ENCODE measurements at regions not wholly inside any gene's neighbourhood (a gene's known extent, or its start where the extent isn't known, plus 50 kb on each side); places are given as distances from the start of the nearest gene placed in this dataset.
"Not testable (repeated sequence)": the region's sequence is repeated elsewhere in the genome, so short reads cannot be mapped to it uniquely, and the experiment has no call there.

DNA sequence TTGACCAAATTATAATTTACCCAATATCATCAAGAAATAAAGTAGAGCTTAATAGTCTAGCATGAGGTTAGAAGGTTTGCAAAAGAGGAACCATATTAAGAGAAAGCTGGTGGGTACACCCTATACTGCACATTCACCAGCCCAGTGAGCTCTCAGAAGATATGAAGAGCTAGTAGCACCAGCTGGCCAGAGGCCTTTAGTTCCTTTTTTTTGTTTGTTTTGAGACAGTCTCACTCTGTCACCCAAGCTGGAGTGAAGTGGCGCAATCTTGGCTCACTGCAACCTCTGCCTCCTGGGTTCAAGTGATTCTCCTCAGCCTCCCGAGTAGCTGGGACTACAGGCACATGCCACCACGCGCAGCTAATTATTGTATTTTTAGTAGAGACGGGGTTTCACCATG lies 1183.5 kb upstream of the CHAC2 start:
- H3K9me3 Mint-ChIP-seq, result peaks cover 0 to 34% (median 12%) of the 10 kb centered on the region in 9 donors
- DNase-seq, ATAC-seq, H3K4me1 Mint-ChIP-seq, H3K27me3 Mint-ChIP-seq, H3K4me3 Mint-ChIP-seq, H3K27ac Mint-ChIP-seq, POLR2A ChIA-PET: not testable (repeated sequence)
- peaks cover 0 to 14% (median 0%) of the 10 kb centered on the region in 3 donors for H3K36me3 Mint-ChIP-seq

DNA sequence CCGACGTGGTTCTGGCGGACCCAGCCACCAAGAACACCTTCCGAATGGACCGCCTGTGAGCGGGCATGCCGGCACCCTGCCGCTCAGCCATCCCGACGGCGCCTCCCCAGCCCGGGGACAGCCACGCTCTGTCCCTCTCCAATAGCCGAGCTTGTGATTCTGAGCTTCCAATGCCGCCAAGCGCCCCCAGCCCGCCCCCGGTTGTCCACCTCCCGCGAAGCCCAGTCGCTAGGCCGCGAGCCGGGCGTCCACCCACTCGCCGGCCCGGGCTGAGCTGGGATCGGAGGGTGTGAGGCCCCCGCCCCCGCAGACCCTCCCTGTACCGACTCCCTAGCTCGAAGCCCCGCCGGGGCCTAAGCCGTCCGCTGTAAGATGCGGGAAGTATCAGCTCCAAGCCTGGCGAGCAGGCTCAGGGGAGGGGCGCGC lies 1195.1 kb upstream of the CHAC2 start:
- Mint-ChIP-seq H3K4me1 (no peaks in the 10 kb centered on the region), H3K36me3 (peaks cover 0 to 7% (median 0%) of the 10 kb centered on the region in 3 donors), H3K4me3 (no peak overlapping the region), H3K27me3 (no peaks in the 10 kb centered on the region), H3K27ac (no peak overlapping the region), H3K9me3 (peaks cover 4 to 49% (median 17%) of the 10 kb centered on the region in 9 donors)
- POLR2A ChIA-PET, result no interaction called here
- ATAC-seq, result no peak
- no peak for DNase-seq

GRCh38 chr2:52571380-52572347 lies 1195.9 kb upstream of the CHAC2 start:
- ATAC-seq, result no peak
- POLR2A ChIA-PET, result no interaction called here
- H3K4me3 Mint-ChIP-seq, result no peak overlapping the region
- H3K36me3 Mint-ChIP-seq, result peaks cover 0 to 7% (median 0%) of the 10 kb centered on the region in 3 donors
- H3K27me3 Mint-ChIP-seq, result no peaks in the 10 kb centered on the region
- H3K27ac Mint-ChIP-seq, result no peak overlapping the region
- H3K9me3 Mint-ChIP-seq, result peaks cover 4 to 49% (median 17%) of the 10 kb centered on the region in 9 donors
- no peaks in the 10 kb centered on the region for H3K4me1 Mint-ChIP-seq
- DNase-seq, result peak in 1 of 10 donors; percentile 54

DNA sequence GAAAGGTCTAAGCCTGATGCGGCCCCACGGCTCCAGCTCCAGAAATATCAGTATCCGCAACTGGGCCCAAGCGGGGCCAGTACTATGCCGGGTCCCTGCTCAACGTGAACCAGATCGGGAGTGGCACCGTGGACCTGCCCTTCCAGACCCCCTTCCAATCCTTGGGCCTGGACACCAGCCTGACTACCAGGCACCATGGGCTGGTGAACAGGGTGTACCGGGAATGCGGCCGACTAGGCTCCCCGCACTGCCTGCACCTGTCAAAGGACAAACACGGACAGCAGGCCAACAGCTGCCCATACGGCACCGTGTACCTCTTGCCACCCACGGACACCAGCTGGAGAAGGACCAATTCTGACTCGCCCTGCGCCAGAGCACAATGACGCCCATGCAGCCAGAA lies 1196.9 kb upstream of the CHAC2 start:
- H3K4me3 Mint-ChIP-seq, result no peak overlapping the region
- peaks cover 7 to 49% (median 17%) of the 10 kb centered on the region in 9 donors for H3K9me3 Mint-ChIP-seq
- H3K4me1 Mint-ChIP-seq, result no peaks in the 10 kb centered on the region
- no peaks in the 10 kb centered on the region for H3K27me3 Mint-ChIP-seq
- H3K27ac Mint-ChIP-seq, result no peak overlapping the region
- DNase-seq (no peak), ATAC-seq (no peak)
- peaks cover 0 to 7% (median 0%) of the 10 kb centered on the region in 3 donors for H3K36me3 Mint-ChIP-seq
- POLR2A ChIA-PET, result no interaction called here

- Mint-ChIP-seq H3K4me3 (no peak overlapping the region), H3K27me3 (no peaks in the 10 kb centered on the region), H3K36me3 (no peaks in the 10 kb centered on the region), H3K9me3 (peaks cover 0 to 30% (median 10%) of the 10 kb centered on the region in 9 donors), H3K4me1 (no peaks in the 10 kb centered on the region), H3K27ac (no peak overlapping the region)
- DNase-seq, result no peak
- ATAC-seq, result no peak
- POLR2A ChIA-PET, result no interaction called here
Measured at GRCh38 chr2:52563151-52563550, 1204.5 kb upstream of the CHAC2 start.

DNA sequence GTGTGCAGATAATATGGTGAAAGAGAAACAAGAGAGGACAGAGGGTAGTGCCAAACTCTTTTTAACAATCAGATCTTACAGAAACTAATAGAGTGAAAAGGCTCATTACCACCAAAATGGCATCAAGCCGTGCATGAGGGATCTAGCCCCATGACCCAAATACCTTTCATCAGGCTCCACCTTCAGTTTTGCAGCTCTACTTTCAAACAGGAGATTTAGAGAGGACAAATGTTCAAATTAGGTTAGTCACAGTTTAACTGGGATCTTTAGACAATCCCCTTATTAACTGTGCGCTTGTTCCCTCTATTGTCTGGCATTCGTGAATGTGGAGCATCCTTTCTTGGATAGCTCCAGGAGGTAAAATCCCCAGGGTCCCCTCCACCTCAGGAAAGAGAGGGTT lies 1209.3 kb upstream of the CHAC2 start:
- peaks cover 0 to 31% (median 5%) of the 10 kb centered on the region in 9 donors for H3K9me3 Mint-ChIP-seq
- no peak overlapping the region for H3K4me3 Mint-ChIP-seq
- POLR2A ChIA-PET, result no interaction called here
- H3K27ac Mint-ChIP-seq, result no peak overlapping the region
- ATAC-seq (no peak), DNase-seq (no peak)
- H3K4me1 Mint-ChIP-seq, result no peaks in the 10 kb centered on the region
- no peaks in the 10 kb centered on the region for H3K36me3 Mint-ChIP-seq
- H3K27me3 Mint-ChIP-seq, result no peaks in the 10 kb centered on the region

- H3K9me3 Mint-ChIP-seq, result peaks cover 0 to 30% (median 4%) of the 10 kb centered on the region in 9 donors
- DNase-seq (no peak), ATAC-seq (no peak)
- no peaks in the 10 kb centered on the region for H3K36me3 Mint-ChIP-seq
- no peaks in the 10 kb centered on the region for H3K4me1 Mint-ChIP-seq
- no peak overlapping the region for H3K4me3 Mint-ChIP-seq
- POLR2A ChIA-PET, result no interaction called here
- no peaks in the 10 kb centered on the region for H3K27me3 Mint-ChIP-seq
- H3K27ac Mint-ChIP-seq, result no peak overlapping the region
Measured at GRCh38 chr2:52542297-52542696, 1225.3 kb upstream of the CHAC2 start.

- Mint-ChIP-seq H3K27me3 (no peaks in the 10 kb centered on the region), H3K9me3 (peaks cover 0 to 23% (median 0%) of the 10 kb centered on the region in 9 donors), H3K4me1 (no peaks in the 10 kb centered on the region), H3K27ac (no peak overlapping the region), H3K36me3 (no peaks in the 10 kb centered on the region), H3K4me3 (no peak overlapping the region)
- ATAC-seq (no peak), DNase-seq (no peak)
- POLR2A ChIA-PET, result no interaction called here
Measured at GRCh38 chr2:52539026-52539970, 1228.3 kb upstream of the CHAC2 start.

DNA sequence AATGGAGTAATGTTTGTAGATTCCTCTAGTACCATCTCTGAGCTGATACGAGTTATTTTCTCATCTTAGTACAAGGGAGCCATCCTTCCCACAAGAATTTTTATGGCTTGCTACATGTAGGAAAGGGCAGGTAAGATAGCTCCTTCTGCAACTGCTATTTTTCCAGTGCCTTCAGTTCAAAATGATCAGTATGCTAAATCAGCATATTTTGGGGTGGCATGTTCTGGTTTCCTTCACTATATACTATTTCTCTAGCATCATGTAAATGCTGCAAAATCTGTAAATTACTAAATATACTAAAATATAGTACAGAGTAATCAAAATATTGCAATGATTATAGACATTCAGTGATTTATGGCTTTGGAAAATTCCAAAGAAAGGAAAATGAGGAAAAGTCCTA lies 1230.0 kb upstream of the CHAC2 start:
- Mint-ChIP-seq H3K9me3 (peaks cover 0 to 13% (median 0%) of the 10 kb centered on the region in 9 donors), H3K4me3 (no peak overlapping the region), H3K27ac (no peak overlapping the region), H3K27me3 (no peaks in the 10 kb centered on the region), H3K36me3 (no peaks in the 10 kb centered on the region), H3K4me1 (no peaks in the 10 kb centered on the region)
- POLR2A ChIA-PET, result interaction anchor here (0.6 kb wide), 1 partner anchor 233 kb away, joined by 3 read pairs; no protein-coding TSS in a partner anchor
- ATAC-seq (no peak), DNase-seq (no peak)

GRCh38 chr2:52536929-52537460 lies 1230.6 kb upstream of the CHAC2 start:
- Mint-ChIP-seq H3K4me1 (no peaks in the 10 kb centered on the region), H3K36me3 (no peaks in the 10 kb centered on the region), H3K27me3 (no peaks in the 10 kb centered on the region), H3K4me3 (no peak overlapping the region), H3K9me3 (peaks cover 0 to 11% (median 3%) of the 10 kb centered on the region in 9 donors), H3K27ac (no peak overlapping the region)
- POLR2A ChIA-PET, result interaction anchor here (0.6 kb wide), 1 partner anchor 233 kb away, joined by 3 read pairs; no protein-coding TSS in a partner anchor
- no peak for ATAC-seq
- DNase-seq, result no peak

- no peaks in the 10 kb centered on the region for H3K4me1 Mint-ChIP-seq
- H3K9me3 Mint-ChIP-seq, result peaks cover 0 to 12% (median 5%) of the 10 kb centered on the region in 9 donors
- no peaks in the 10 kb centered on the region for H3K27me3 Mint-ChIP-seq
- ATAC-seq (no peak), DNase-seq (no peak)
- POLR2A ChIA-PET, result no interaction called here
- H3K4me3 Mint-ChIP-seq, result no peak overlapping the region
- H3K27ac Mint-ChIP-seq, result no peak overlapping the region
- H3K36me3 Mint-ChIP-seq, result no peaks in the 10 kb centered on the region
Measured at GRCh38 chr2:52532956-52533355, 1234.6 kb upstream of the CHAC2 start.

GRCh38 chr2:52526735-52527134 lies 1240.9 kb upstream of the CHAC2 start:
- no peak for DNase-seq
- Mint-ChIP-seq H3K36me3 (no peaks in the 10 kb centered on the region), H3K27me3 (no peaks in the 10 kb centered on the region), H3K4me1 (no peaks in the 10 kb centered on the region), H3K4me3 (no peak overlapping the region), H3K27ac (no peak overlapping the region), H3K9me3 (peaks cover 0 to 19% (median 4%) of the 10 kb centered on the region in 9 donors)
- POLR2A ChIA-PET, result no interaction called here
- no peak for ATAC-seq

All from naive thymus-derived CD8-positive, alpha-beta T cell (primary cell).